Activated CD8-positive, alpha-beta T cell treated with anti-CD3 and anti-CD28 coated beads, Interleukin-2, amount 10 ng/mL, durations not matched to agents 7 days and 5 days (primary cell): ENCODE measurements at regions not wholly inside any gene's neighbourhood (a gene's known extent, or its start where the extent isn't known, plus 50 kb on each side); places are given as distances from the start of the nearest gene placed in this dataset.

Source experiments
- ATAC-seq: fragments of 150-1000 bp; cut with Tn5 transposase; one replicate; pipeline ENCODE4 v1.10.0; 2021; ENCODE audit warnings: moderate library complexity
- CTCF ChIA-PET: fragments of 350-600 bp; sonication (Branson Sonifier 250); formaldehyde crosslinking; loops from one replicate; lab custom pipeline; 2021; ENCODE audit warnings: antibody characterized with exemption; lab: Charles Lee
- POLR2A ChIA-PET: fragments of 350-600 bp; sonication (Branson Sonifier 250); formaldehyde crosslinking; loops from one replicate; lab custom pipeline; 2021; ENCODE audit warnings: antibody characterized with exemption; lab: Charles Lee
- DNase-seq: peaks from one replicate; pipeline ENCODE4 v3.0.0-alpha.2; 2020
- H3K27ac Mint-ChIP-seq: one replicate; pipeline ENCODE4 v1.8.0; 2021; ENCODE audit warnings: mild to moderate bottlenecking, mixed read lengths
- H3K27me3 Mint-ChIP-seq: one replicate; pipeline ENCODE4 v1.8.0; 2021; ENCODE audit warnings: low read depth, mixed read lengths
- H3K36me3 Mint-ChIP-seq: one replicate; pipeline ENCODE4 v1.8.0; 2021; ENCODE audit warnings: low read depth, mixed read lengths
- H3K4me1 Mint-ChIP-seq: one replicate; pipeline ENCODE4 v1.8.0; 2021; ENCODE audit warnings: low read depth, mixed read lengths
- H3K4me3 Mint-ChIP-seq: one replicate; pipeline ENCODE4 v1.8.0; 2021; ENCODE audit warnings: mild to moderate bottlenecking, mixed read lengths
- H3K9me3 Mint-ChIP-seq: one replicate; pipeline ENCODE4 v1.8.0; 2022; ENCODE audit warnings: mixed read lengths; ENCODE audit not compliant: insufficient read depth

- no peak for DNase-seq
- ATAC-seq: no peak
- Mint-ChIP-seq H3K36me3 (no peaks in the 10 kb centered on the region), H3K4me1 (no peaks in the 10 kb centered on the region), H3K9me3 (no peaks in the 10 kb centered on the region), H3K27ac (no peak overlapping the region), H3K4me3 (no peak overlapping the region), H3K27me3 (peaks cover 4% of the 10 kb centered on the region)
- CTCF ChIA-PET: no interaction called here
- POLR2A ChIA-PET: no interaction called here
Observed at GRCh38 chr7:27423290-27423689, 180.7 kb downstream of the EVX1 start.

- no peaks in the 10 kb centered on the region for H3K36me3 Mint-ChIP-seq
- DNase-seq (no peak), ATAC-seq (no peak)
- no peak overlapping the region for H3K4me3 Mint-ChIP-seq
- no peaks in the 10 kb centered on the region for H3K4me1 Mint-ChIP-seq
- no peaks in the 10 kb centered on the region for H3K9me3 Mint-ChIP-seq
- H3K27me3 Mint-ChIP-seq: peaks cover 4% of the 10 kb centered on the region
- CTCF ChIA-PET: no interaction called here
- POLR2A ChIA-PET: no interaction called here
- no peak overlapping the region for H3K27ac Mint-ChIP-seq
Observed at GRCh38 chr7:27423821-27424220, 181.2 kb downstream of the EVX1 start.

- H3K4me1 Mint-ChIP-seq: no peaks in the 10 kb centered on the region
- CTCF ChIA-PET: no interaction called here
- no peaks in the 10 kb centered on the region for H3K9me3 Mint-ChIP-seq
- ATAC-seq (no peak), DNase-seq (no peak)
- H3K27ac Mint-ChIP-seq: no peak overlapping the region
- H3K36me3 Mint-ChIP-seq: no peaks in the 10 kb centered on the region
- no peak overlapping the region for H3K4me3 Mint-ChIP-seq
- H3K27me3 Mint-ChIP-seq: peaks cover 4% of the 10 kb centered on the region
- POLR2A ChIA-PET: interaction anchor here (0.6 kb wide), 1 partner anchor 163 kb away, joined by 3 read pairs; no protein-coding TSS in a partner anchor
Observed at GRCh38 chr7:27424231-27424630, 181.6 kb downstream of the EVX1 start.

- no peaks in the 10 kb centered on the region for H3K4me1 Mint-ChIP-seq
- ChIA-PET CTCF (no interaction called here), POLR2A (interaction anchor here (0.6 kb wide), 1 partner anchor 163 kb away, joined by 3 read pairs; no protein-coding TSS in a partner anchor)
- H3K27ac Mint-ChIP-seq: no peak overlapping the region
- DNase-seq (no peak), ATAC-seq (no peak)
- no peak overlapping the region for H3K4me3 Mint-ChIP-seq
- H3K9me3 Mint-ChIP-seq: no peaks in the 10 kb centered on the region
- no peaks in the 10 kb centered on the region for H3K36me3 Mint-ChIP-seq
- peaks cover 4% of the 10 kb centered on the region for H3K27me3 Mint-ChIP-seq
Observed at GRCh38 chr7:27424749-27425148, 182.1 kb downstream of the EVX1 start.

- ChIA-PET CTCF (no interaction called here), POLR2A (no interaction called here)
- Mint-ChIP-seq H3K36me3 (no peaks in the 10 kb centered on the region), H3K4me1 (no peaks in the 10 kb centered on the region), H3K27ac (no peak overlapping the region), H3K9me3 (no peaks in the 10 kb centered on the region), H3K27me3 (peaks cover 6% of the 10 kb centered on the region), H3K4me3 (no peak overlapping the region)
- no peak for ATAC-seq
- no peak for DNase-seq
Observed at GRCh38 chr7:27427416-27427815, 184.8 kb downstream of the EVX1 start.

GRCh38 chr7:27430105-27430504 lies 187.5 kb downstream of the EVX1 start:
- Mint-ChIP-seq H3K36me3 (no peaks in the 10 kb centered on the region), H3K4me1 (no peaks in the 10 kb centered on the region), H3K4me3 (no peak overlapping the region), H3K27ac (no peak overlapping the region), H3K27me3 (peaks cover 6% of the 10 kb centered on the region), H3K9me3 (no peaks in the 10 kb centered on the region)
- no peak for DNase-seq
- no peak for ATAC-seq
- CTCF ChIA-PET: no interaction called here
- POLR2A ChIA-PET: no interaction called here

- POLR2A ChIA-PET: no interaction called here
- no peaks in the 10 kb centered on the region for H3K36me3 Mint-ChIP-seq
- H3K4me3 Mint-ChIP-seq: no peak overlapping the region
- no peak for ATAC-seq
- H3K9me3 Mint-ChIP-seq: no peaks in the 10 kb centered on the region
- no peaks in the 10 kb centered on the region for H3K4me1 Mint-ChIP-seq
- no peak overlapping the region for H3K27ac Mint-ChIP-seq
- CTCF ChIA-PET: no interaction called here
- peaks cover 2% of the 10 kb centered on the region for H3K27me3 Mint-ChIP-seq
- DNase-seq: no peak
Observed at GRCh38 chr7:27431465-27431864, 188.9 kb downstream of the EVX1 start.

GRCh38 chr7:27433581-27433980 lies 191.0 kb downstream of the EVX1 start:
- no peak overlapping the region for H3K27ac Mint-ChIP-seq
- H3K4me3 Mint-ChIP-seq: no peak overlapping the region
- no peak for ATAC-seq
- POLR2A ChIA-PET: no interaction called here
- CTCF ChIA-PET: no interaction called here
- H3K9me3 Mint-ChIP-seq: no peaks in the 10 kb centered on the region
- H3K4me1 Mint-ChIP-seq: no peaks in the 10 kb centered on the region
- no peak for DNase-seq
- H3K27me3 Mint-ChIP-seq: peaks cover 2% of the 10 kb centered on the region
- H3K36me3 Mint-ChIP-seq: no peaks in the 10 kb centered on the region

GRCh38 chr7:27434756-27435400 lies 192.3 kb downstream of the EVX1 start:
- ChIA-PET POLR2A (no interaction called here), CTCF (no interaction called here)
- H3K4me1 Mint-ChIP-seq: no peaks in the 10 kb centered on the region
- peaks cover 6% of the 10 kb centered on the region for H3K27me3 Mint-ChIP-seq
- ATAC-seq: no peak
- H3K4me3 Mint-ChIP-seq: no peak overlapping the region
- no peaks in the 10 kb centered on the region for H3K9me3 Mint-ChIP-seq
- H3K36me3 Mint-ChIP-seq: no peaks in the 10 kb centered on the region
- no peak overlapping the region for H3K27ac Mint-ChIP-seq
- no peak for DNase-seq

- no peaks in the 10 kb centered on the region for H3K4me1 Mint-ChIP-seq
- no peak overlapping the region for H3K4me3 Mint-ChIP-seq
- H3K36me3 Mint-ChIP-seq: no peaks in the 10 kb centered on the region
- ChIA-PET CTCF (no interaction called here), POLR2A (no interaction called here)
- ATAC-seq (no peak), DNase-seq (no peak)
- peaks cover 6% of the 10 kb centered on the region for H3K27me3 Mint-ChIP-seq
- no peaks in the 10 kb centered on the region for H3K9me3 Mint-ChIP-seq
- no peak overlapping the region for H3K27ac Mint-ChIP-seq
Observed at GRCh38 chr7:27435461-27435860, 192.9 kb downstream of the EVX1 start.

- no peak for DNase-seq
- Mint-ChIP-seq H3K9me3 (no peaks in the 10 kb centered on the region), H3K4me1 (no peaks in the 10 kb centered on the region), H3K4me3 (no peak overlapping the region), H3K27me3 (peaks cover 9% of the 10 kb centered on the region), H3K27ac (no peak overlapping the region), H3K36me3 (no peaks in the 10 kb centered on the region)
- CTCF ChIA-PET: no interaction called here
- no peak for ATAC-seq
- POLR2A ChIA-PET: no interaction called here
Observed at GRCh38 chr7:27438881-27439589, 196.4 kb downstream of the EVX1 start.

- Mint-ChIP-seq H3K27ac (no peak overlapping the region), H3K27me3 (peaks cover 14% of the 10 kb centered on the region), H3K36me3 (no peaks in the 10 kb centered on the region), H3K4me3 (no peak overlapping the region), H3K4me1 (no peaks in the 10 kb centered on the region), H3K9me3 (no peaks in the 10 kb centered on the region)
- ChIA-PET POLR2A (no interaction called here), CTCF (no interaction called here)
- no peak for DNase-seq
- ATAC-seq: no peak
Observed at GRCh38 chr7:27442455-27442854, 199.9 kb downstream of the EVX1 start.
